ENCODE measurements at regions not wholly inside any gene's neighbourhood (a gene's known extent, or its start where the extent isn't known, plus 50 kb on each side); places are given as distances from the start of the nearest gene placed in this dataset.

- no peak for TF ChIP-seq CTCF (IDR thresholded peaks at IDR 0.05; ENCODE audit: insufficient read depth, low read length, poor library complexity, severe bottlenecking)
- no peak for TF ChIP-seq EZH2phosphoT487 (conservative IDR thresholded peaks at IDR 0.05; ENCODE audit: low read length)
Observed at GRCh38 chr14:65349100-65349499, 63.4 kb upstream of the FUT8 start.

Data from SU-DHL-6 (cell line).